Calu3 (cell line): ENCODE measurements at regions not wholly inside any gene's neighbourhood (a gene's known extent, or its start where the extent isn't known, plus 50 kb on each side); places are given as distances from the start of the nearest gene placed in this dataset.

Experiments
- BruUV-seq: library from RNA; stranded (reverse); fragments of 400-500 nt; replicated peaks from 2 replicates; lab custom pipeline; 2021; lab: Mats Ljungman, UMichigan
- CTCF ChIA-PET: fragments of 300-600 bp; sonication (Branson Sonifier 250); formaldehyde crosslinking; loops from one replicate; lab custom pipeline; 2022; ENCODE audit warnings: antibody characterized with exemption; lab: Charles Lee
- DNase-seq: peaks from one replicate; pipeline ENCODE4 v3.0.0; 2022
- H3K27ac Mint-ChIP-seq: one replicate; pipeline ENCODE4 v1.8.0; 2022; ENCODE audit warnings: mixed read lengths; ENCODE audit not compliant: unreplicated experiment
- H3K27me3 Mint-ChIP-seq: one replicate; pipeline ENCODE4 v1.8.0; 2022; ENCODE audit warnings: mixed read lengths; ENCODE audit not compliant: unreplicated experiment
- H3K36me3 Mint-ChIP-seq: one replicate; pipeline ENCODE4 v1.8.0; 2022; ENCODE audit warnings: mild to moderate bottlenecking, moderate library complexity, mixed read lengths; ENCODE audit not compliant: insufficient read depth, unreplicated experiment
- H3K4me1 Mint-ChIP-seq: one replicate; pipeline ENCODE4 v1.8.0; 2022; ENCODE audit warnings: mild to moderate bottlenecking, low read depth, mixed read lengths; ENCODE audit not compliant: unreplicated experiment
- H3K4me3 Mint-ChIP-seq: one replicate; pipeline ENCODE4 v1.8.0; 2022; ENCODE audit warnings: mild to moderate bottlenecking, low read depth, moderate library complexity, mixed read lengths; ENCODE audit not compliant: unreplicated experiment
- H3K9me3 Mint-ChIP-seq: one replicate; pipeline ENCODE4 v1.8.0; 2022; ENCODE audit warnings: low read depth, mixed read lengths; ENCODE audit not compliant: unreplicated experiment
- intact Hi-C: fragments of 100-400 bp; cut with micrococcal nuclease; formaldehyde crosslinking; loops from one replicate; pipeline ENCODE4 v1.10.0; 2022; ENCODE audit not compliant: unreplicated experiment
- TF ChIP-seq, protein P1 (sequence below): fragments of 200-600 bp; IDR thresholded peaks from one replicate; pipeline ENCODE4 v1.8.0; 2022; ENCODE audit warnings: antibody characterized with exemption; ENCODE audit not compliant: unreplicated experiment

DNA sequence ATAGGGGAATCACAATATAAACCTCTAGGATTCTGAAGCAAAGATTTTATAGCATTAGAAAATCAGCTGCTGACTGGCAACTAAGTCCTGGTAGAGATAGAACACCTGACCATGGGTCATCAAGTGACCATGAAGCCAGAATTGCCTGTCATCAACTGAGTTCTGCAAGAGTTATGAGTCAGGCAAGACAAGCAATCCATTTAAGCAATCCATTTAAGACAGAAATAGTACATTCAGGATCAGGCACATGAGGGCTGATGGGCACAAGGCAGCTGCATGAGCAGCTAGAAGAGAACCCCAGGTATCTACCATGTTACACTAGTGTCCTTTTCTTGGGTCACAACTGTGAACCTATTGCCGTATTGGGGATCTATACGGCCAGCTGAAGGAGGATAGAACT is 98.9 kb downstream of the SPRY1 start:
- intact Hi-C loops: no loop called here
- H3K9me3 Mint-ChIP-seq: no peaks in the 10 kb centered on the region
- BruUV-seq: no TSS peak
- CTCF ChIA-PET: no interaction called here
- no peak overlapping the region for H3K27ac Mint-ChIP-seq
- TF ChIP-seq, protein P1, sequence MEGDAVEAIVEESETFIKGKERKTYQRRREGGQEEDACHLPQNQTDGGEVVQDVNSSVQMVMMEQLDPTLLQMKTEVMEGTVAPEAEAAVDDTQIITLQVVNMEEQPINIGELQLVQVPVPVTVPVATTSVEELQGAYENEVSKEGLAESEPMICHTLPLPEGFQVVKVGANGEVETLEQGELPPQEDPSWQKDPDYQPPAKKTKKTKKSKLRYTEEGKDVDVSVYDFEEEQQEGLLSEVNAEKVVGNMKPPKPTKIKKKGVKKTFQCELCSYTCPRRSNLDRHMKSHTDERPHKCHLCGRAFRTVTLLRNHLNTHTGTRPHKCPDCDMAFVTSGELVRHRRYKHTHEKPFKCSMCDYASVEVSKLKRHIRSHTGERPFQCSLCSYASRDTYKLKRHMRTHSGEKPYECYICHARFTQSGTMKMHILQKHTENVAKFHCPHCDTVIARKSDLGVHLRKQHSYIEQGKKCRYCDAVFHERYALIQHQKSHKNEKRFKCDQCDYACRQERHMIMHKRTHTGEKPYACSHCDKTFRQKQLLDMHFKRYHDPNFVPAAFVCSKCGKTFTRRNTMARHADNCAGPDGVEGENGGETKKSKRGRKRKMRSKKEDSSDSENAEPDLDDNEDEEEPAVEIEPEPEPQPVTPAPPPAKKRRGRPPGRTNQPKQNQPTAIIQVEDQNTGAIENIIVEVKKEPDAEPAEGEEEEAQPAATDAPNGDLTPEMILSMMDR: no peak
- DNase-seq: no peak
- H3K4me3 Mint-ChIP-seq: no peak overlapping the region
- H3K27me3 Mint-ChIP-seq: no peaks in the 10 kb centered on the region
- H3K36me3 Mint-ChIP-seq: no peaks in the 10 kb centered on the region
- no peaks in the 10 kb centered on the region for H3K4me1 Mint-ChIP-seq

DNA sequence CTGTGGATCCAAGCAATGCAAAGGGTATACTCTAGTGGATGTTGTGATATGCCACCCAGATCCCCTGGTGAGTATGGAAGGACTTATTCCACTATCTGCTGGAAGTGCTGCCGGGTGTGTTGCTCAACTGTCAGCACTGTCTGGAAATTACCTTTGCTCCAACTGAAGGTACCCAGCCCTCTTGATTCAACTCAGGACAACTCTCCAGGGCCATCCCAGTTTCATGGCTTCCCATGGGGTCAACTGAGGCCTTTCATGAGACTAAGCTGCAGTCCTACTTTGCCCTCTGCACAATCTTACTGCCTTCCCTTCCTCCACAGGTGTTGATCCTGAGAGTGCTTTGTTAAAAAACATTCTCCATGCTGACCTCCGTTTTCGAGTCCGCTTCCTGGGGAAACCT is 99.8 kb downstream of the SPRY1 start:
- Mint-ChIP-seq H3K9me3 (no peaks in the 10 kb centered on the region), H3K4me3 (no peak overlapping the region), H3K4me1 (no peaks in the 10 kb centered on the region), H3K27me3 (no peaks in the 10 kb centered on the region), H3K27ac (no peak overlapping the region), H3K36me3 (no peaks in the 10 kb centered on the region)
- CTCF ChIA-PET: no interaction called here
- no peak for DNase-seq
- no TSS peak for BruUV-seq
- TF ChIP-seq, protein P1: no peak
- intact Hi-C loops: no loop called here

DNA sequence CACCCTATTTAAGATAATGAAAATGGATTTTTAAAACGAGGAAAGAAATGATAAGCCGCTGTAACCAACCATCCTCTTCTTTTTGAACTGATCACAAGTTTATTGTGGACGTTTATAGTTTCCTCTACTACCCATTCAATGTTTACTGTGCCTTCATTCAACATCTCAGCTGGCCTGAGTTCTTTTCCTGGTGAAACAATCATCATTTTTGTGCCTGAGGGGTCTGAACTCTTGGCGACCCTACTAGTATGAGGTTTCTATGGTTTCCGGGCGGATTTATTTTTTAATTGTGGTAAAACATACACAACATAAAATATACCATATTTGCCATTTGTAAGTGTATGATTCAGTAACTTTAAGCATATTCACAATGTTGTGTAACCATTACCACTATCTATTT is 100.7 kb downstream of the SPRY1 start:
- Mint-ChIP-seq H3K27ac (no peak overlapping the region), H3K36me3 (no peaks in the 10 kb centered on the region), H3K4me3 (no peak overlapping the region), H3K9me3 (no peaks in the 10 kb centered on the region), H3K27me3 (no peaks in the 10 kb centered on the region), H3K4me1 (no peaks in the 10 kb centered on the region)
- intact Hi-C loops: no loop called here
- CTCF ChIA-PET: no interaction called here
- no peak for DNase-seq
- no TSS peak for BruUV-seq
- TF ChIP-seq, protein P1: no peak

DNA sequence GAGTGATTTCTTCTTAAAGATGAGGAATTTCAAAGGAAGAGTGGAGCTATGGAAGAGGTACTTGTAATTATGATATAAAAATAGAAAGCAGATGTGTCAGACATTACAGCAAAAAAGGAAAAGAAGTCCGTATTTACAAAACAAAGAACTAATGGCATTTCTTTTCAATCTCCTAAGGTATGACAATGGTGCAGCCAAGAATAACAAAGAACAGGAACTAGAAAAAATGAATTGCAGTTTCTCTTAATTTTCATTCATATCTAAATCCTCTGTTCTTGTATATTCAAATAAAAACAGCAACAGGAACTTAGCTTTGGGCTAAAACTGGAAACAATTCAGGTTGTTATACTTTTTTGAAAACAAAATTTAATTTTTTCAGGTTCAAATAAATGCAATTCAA is 105.1 kb downstream of the SPRY1 start:
- BruUV-seq: no TSS peak
- peaks cover 12% of the 10 kb centered on the region for H3K36me3 Mint-ChIP-seq
- H3K4me1 Mint-ChIP-seq: peaks cover 12% of the 10 kb centered on the region
- TF ChIP-seq, protein P1: no peak
- no peaks in the 10 kb centered on the region for H3K27me3 Mint-ChIP-seq
- H3K4me3 Mint-ChIP-seq: no peak overlapping the region
- H3K27ac Mint-ChIP-seq: no peak overlapping the region
- CTCF ChIA-PET: no interaction called here
- intact Hi-C loops: no loop called here
- no peak for DNase-seq
- no peaks in the 10 kb centered on the region for H3K9me3 Mint-ChIP-seq
